ENCODE measurements at regions not wholly inside any gene's neighbourhood (a gene's known extent, or its start where the extent isn't known, plus 50 kb on each side); places are given as distances from the start of the nearest gene placed in this dataset.
"Not testable (repeated sequence)": the region's sequence is repeated elsewhere in the genome, so short reads cannot be mapped to it uniquely, and the experiment has no call there.

- CTCF ChIA-PET (ENCODE audit: low intra/inter-chr PET ratio, low total read pairs), result no interaction called here
- intact Hi-C loops (cut with micrococcal nuclease; ENCODE audit: unreplicated experiment), result no loop called here
- 0% methylated on average over 1 of the region's 1 CpG for WGBS (ENCODE audit: low lambda C conversion rate)
- no peaks in the 10 kb centered on the region for H3K9me3 ChIP-seq (ENCODE audit: low read length)
- TF ChIP-seq SMC3 (IDR thresholded peaks at IDR 0.05; ENCODE audit: low read length), result no peak
- no peaks in the 10 kb centered on the region for H3K36me3 ChIP-seq (replicated peaks in 1 of 2; ENCODE audit: control insufficient read depth in 1 of 2, insufficient read depth in 2 of 2, low read length in 2 of 2)
- H3K4me1 ChIP-seq (ENCODE audit: insufficient read depth, low read length), result no peaks in the 10 kb centered on the region
- H2AFZ ChIP-seq (ENCODE audit: low read length), result no peak overlapping the region
- POLR2A ChIA-PET, result no interaction called here
- in situ Hi-C loops (cut with HindIII; ENCODE audit: extremely low pct_ligation_motif_present, low pct_unique_long_range_greater_than_20kb), result no loop called here
- H3K9ac ChIP-seq (ENCODE audit: insufficient read depth, low read depth, low read length), result no peak overlapping the region
- H4K20me1 ChIP-seq (ENCODE audit: insufficient read depth, low read length), result no peaks in the 10 kb centered on the region
- no peak overlapping the region for H3K4me3 ChIP-seq (replicated peaks in 1 of 3; ENCODE audit: insufficient read depth in 1 of 3, low read depth in 2 of 3, low read length in 3 of 3)
- H3K27me3 ChIP-seq (ENCODE audit: control insufficient read depth in 1 of 2, insufficient read depth in 2 of 2, low read length in 2 of 2), result peaks cover 0 to 7% of the 10 kb centered on the region in 2 experiments; a peak in 1 of 5 replicates
- H3K4me2 ChIP-seq (ENCODE audit: low read depth, low read length), result no peak overlapping the region
- no TSS peak for BruUV-seq (replicated peaks)
- no peaks in the 10 kb centered on the region for H3K79me2 ChIP-seq (ENCODE audit: insufficient read depth, low read length)
- no peak for DNase-seq (ENCODE audit: low spot score)
- FAIRE-seq, result no peak
- no peak overlapping the region for H3K27ac ChIP-seq (ENCODE audit: extremely low read length, insufficient read depth, low read length)
- no peak for ATAC-seq
These were observed 262.7 kb downstream of the MATN1 start for GRCh38 chr1:30460661-30461060.

DNA sequence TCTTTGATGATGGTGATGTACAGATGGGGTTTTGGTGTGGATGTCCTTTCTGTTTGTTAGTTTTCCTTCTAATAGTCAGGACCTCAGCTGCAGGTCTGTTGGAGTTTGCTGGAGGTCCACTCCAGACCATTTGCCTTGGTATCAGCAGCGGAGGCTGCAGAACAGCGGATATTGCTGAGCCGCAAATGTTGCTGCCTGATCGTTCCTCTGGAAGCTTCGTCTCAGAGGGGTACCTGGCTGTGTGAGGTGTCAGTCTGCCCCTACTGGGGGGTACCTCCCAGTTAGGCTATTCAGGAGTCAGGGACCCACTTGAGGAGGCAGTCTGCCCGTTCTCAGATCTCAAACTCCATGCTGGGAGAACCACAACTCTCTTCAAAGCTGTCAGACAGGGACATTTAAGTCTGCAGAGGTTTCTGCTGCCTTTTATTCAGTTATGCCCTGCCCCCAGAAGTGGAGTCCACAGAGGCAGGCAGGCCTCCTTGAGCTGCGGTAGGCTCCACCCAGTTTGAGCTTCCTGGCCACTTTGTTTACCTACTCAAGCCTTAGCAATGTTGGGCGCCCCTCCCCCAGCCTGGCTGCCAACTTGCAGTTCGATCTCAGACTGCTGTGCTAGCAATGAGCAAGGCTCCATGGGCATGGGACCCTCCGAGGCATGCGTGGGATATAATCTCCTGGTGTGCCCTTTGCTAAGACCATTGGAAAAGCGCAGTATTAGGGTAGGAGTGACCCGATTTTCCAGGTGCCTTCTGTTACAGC lies 264.5 kb downstream of the MATN1 start:
- in situ Hi-C loops (cut with HindIII; ENCODE audit: extremely low pct_ligation_motif_present, low pct_unique_long_range_greater_than_20kb); H3K4me3 ChIP-seq (replicated peaks in 1 of 3; ENCODE audit: insufficient read depth in 1 of 3, low read depth in 2 of 3, low read length in 3 of 3); H3K4me2 ChIP-seq (ENCODE audit: low read depth, low read length); H3K9me3 ChIP-seq (ENCODE audit: low read length); H2AFZ ChIP-seq (ENCODE audit: low read length); H3K4me1 ChIP-seq (ENCODE audit: insufficient read depth, low read length); POLR2A ChIA-PET; H3K27me3 ChIP-seq (ENCODE audit: control insufficient read depth in 1 of 2, insufficient read depth in 2 of 2, low read length in 2 of 2); CTCF ChIA-PET (ENCODE audit: low intra/inter-chr PET ratio, low total read pairs); H3K79me2 ChIP-seq (ENCODE audit: insufficient read depth, low read length); H3K9ac ChIP-seq (ENCODE audit: insufficient read depth, low read depth, low read length); ATAC-seq; DNase-seq (ENCODE audit: low spot score); FAIRE-seq; H4K20me1 ChIP-seq (ENCODE audit: insufficient read depth, low read length); H3K27ac ChIP-seq (ENCODE audit: extremely low read length, insufficient read depth, low read length); H3K36me3 ChIP-seq (replicated peaks in 1 of 2; ENCODE audit: control insufficient read depth in 1 of 2, insufficient read depth in 2 of 2, low read length in 2 of 2); intact Hi-C loops (cut with micrococcal nuclease; ENCODE audit: unreplicated experiment); BruUV-seq (replicated peaks): not testable (repeated sequence)
- 55% methylated on average over 6 of the region's 13 CpGs for WGBS (ENCODE audit: low lambda C conversion rate)

- no peak overlapping the region for H3K27ac ChIP-seq (ENCODE audit: extremely low read length, insufficient read depth, low read length)
- 4% methylated on average over 2 of the region's 2 CpGs for WGBS (ENCODE audit: low lambda C conversion rate)
- no peaks in the 10 kb centered on the region for H3K4me1 ChIP-seq (ENCODE audit: insufficient read depth, low read length)
- ChIA-PET POLR2A (no interaction called here), CTCF (ENCODE audit: low intra/inter-chr PET ratio, low total read pairs) (no interaction called here)
- H3K9ac ChIP-seq (ENCODE audit: insufficient read depth, low read depth, low read length), result no peak overlapping the region
- H3K79me2 ChIP-seq (ENCODE audit: insufficient read depth, low read length), result no peaks in the 10 kb centered on the region
- no peaks in the 10 kb centered on the region for H3K9me3 ChIP-seq (ENCODE audit: low read length)
- FAIRE-seq (no peak), ATAC-seq (no peak), DNase-seq (ENCODE audit: low spot score) (no peak)
- H2AFZ ChIP-seq (ENCODE audit: low read length), result no peak overlapping the region
- H3K4me3 ChIP-seq (replicated peaks in 1 of 3; ENCODE audit: insufficient read depth in 1 of 3, low read depth in 2 of 3, low read length in 3 of 3), result no peak overlapping the region
- no peaks in the 10 kb centered on the region for H3K36me3 ChIP-seq (replicated peaks in 1 of 2; ENCODE audit: control insufficient read depth in 1 of 2, insufficient read depth in 2 of 2, low read length in 2 of 2)
- no TSS peak for BruUV-seq (replicated peaks)
- H3K27me3 ChIP-seq (ENCODE audit: control insufficient read depth in 1 of 2, insufficient read depth in 2 of 2, low read length in 2 of 2), result no peaks in the 10 kb centered on the region
- no peak overlapping the region for H3K4me2 ChIP-seq (ENCODE audit: low read depth, low read length)
- H4K20me1 ChIP-seq (ENCODE audit: insufficient read depth, low read length), result no peaks in the 10 kb centered on the region
- intact Hi-C loops (cut with micrococcal nuclease; ENCODE audit: unreplicated experiment), result no loop called here
- in situ Hi-C loops (cut with HindIII; ENCODE audit: extremely low pct_ligation_motif_present, low pct_unique_long_range_greater_than_20kb), result no loop called here
- TF ChIP-seq ZNF781 (CRISPR knock-in tag; IDR thresholded peaks at IDR 0.05; ENCODE audit: borderline replicate concordance, not compliant biosample characterization) (no peak), KDM4B (CRISPR knock-in tag; IDR thresholded peaks at IDR 0.05) (no peak), ZNF800 (CRISPR knock-in tag; IDR thresholded peaks at IDR 0.05) (no peak), AHR (CRISPR knock-in tag; IDR thresholded peaks at IDR 0.05) (no peak), ZSCAN21 (CRISPR knock-in tag; IDR thresholded peaks at IDR 0.05; ENCODE audit: borderline replicate concordance) (no peak), ZNF678 (CRISPR knock-in tag; IDR thresholded peaks at IDR 0.05) (no peak), DR1 (CRISPR knock-in tag; IDR thresholded peaks at IDR 0.05) (no peak), ZNF451 (CRISPR knock-in tag; IDR thresholded peaks at IDR 0.05) (no peak), HDAC2 (CRISPR knock-in tag; IDR thresholded peaks at IDR 0.05) (no peak)
These were observed 270.5 kb downstream of the MATN1 start for GRCh38 chr1:30452925-30453324.
